GM23248 (cell line): ENCODE measurements at regions not wholly inside any gene's neighbourhood (a gene's known extent, or its start where the extent isn't known, plus 50 kb on each side); places are given as distances from the start of the nearest gene placed in this dataset.

ENCODE experiments used
- DNase-seq: peaks from one replicate; pipeline ENCODE4 v3.0.0-alpha.2; 2015
- H2AFZ ChIP-seq: fragments of 200-600 bp; sonication (generic); 2 replicates; pipeline ENCODE4 v1.6.1; 2016; ENCODE audit warnings: antibody characterized with exemption
- H3F3A ChIP-seq: fragments of 200-600 bp; sonication (generic); 2 replicates; pipeline ENCODE4 v1.6.1; 2016; ENCODE audit warnings: mild to moderate bottlenecking, antibody characterized with exemption, mixed run types; ENCODE audit not compliant: insufficient read depth
- H3K27ac ChIP-seq: fragments of 200-600 bp; sonication (generic); 2 replicates; pipeline ENCODE4 v1.5.1; 2016; ENCODE audit warnings: mild to moderate bottlenecking
- H3K27me3 ChIP-seq: fragments of 200-600 bp; sonication (generic); replicated peaks from 2 replicates; pipeline ENCODE4 v1.6.1; 2016; ENCODE audit warnings: mild to moderate bottlenecking; ENCODE audit not compliant: insufficient read depth
- H3K36me3 ChIP-seq: fragments of 200-600 bp; sonication (generic); 2 replicates; pipeline ENCODE4 v1.6.1; 2016; ENCODE audit warnings: low read depth, mild to moderate bottlenecking
- H3K4me1 ChIP-seq: fragments of 200-600 bp; sonication (generic); 2 replicates; pipeline ENCODE4 v1.6.1; 2016; ENCODE audit warnings: mild to moderate bottlenecking; ENCODE audit not compliant: insufficient read depth
- H3K4me2 ChIP-seq: fragments of 200-600 bp; sonication (generic); one replicate; pipeline ENCODE4 v1.6.1; 2016; ENCODE audit warnings: mild to moderate bottlenecking; ENCODE audit not compliant: unreplicated experiment
- H3K4me3 ChIP-seq: fragments of 200-600 bp; sonication (generic); 2 replicates; pipeline ENCODE4 v1.5.1; 2016; ENCODE audit warnings: mild to moderate bottlenecking
- H3K79me2 ChIP-seq: fragments of 200-600 bp; sonication (generic); 2 replicates; pipeline ENCODE4 v1.6.1; 2016; ENCODE audit warnings: mild to moderate bottlenecking; ENCODE audit not compliant: insufficient read depth
- H3K9ac ChIP-seq: fragments of 200-600 bp; sonication (generic); 2 replicates; pipeline ENCODE4 v1.6.1; 2016; ENCODE audit warnings: mild to moderate bottlenecking
- H3K9me2 ChIP-seq: fragments of 200-600 bp; sonication (generic); 2 replicates; pipeline ENCODE4 v1.6.1; 2016; ENCODE audit warnings: mixed run types, mild to moderate bottlenecking, moderate library complexity; ENCODE audit not compliant: insufficient read depth
- H3K9me3 ChIP-seq: fragments of 200-600 bp; sonication (generic); one replicate; pipeline ENCODE4 v1.6.1; 2017; ENCODE audit warnings: low read depth
- H4K20me1 ChIP-seq: fragments of 200-600 bp; sonication (generic); 2 replicates; pipeline ENCODE4 v1.6.0; 2016; ENCODE audit not compliant: insufficient read depth
- EZH2 ChIP-seq: fragments of 200-600 bp; sonication (generic); IDR thresholded peaks from 2 replicates; pipeline ENCODE4 v1.6.1; 2018; ENCODE audit warnings: antibody characterized with exemption, mild to moderate bottlenecking; ENCODE audit not compliant: insufficient read depth, poor library complexity, severe bottlenecking
- EZH2phosphoT487 ChIP-seq: fragments of 200-600 bp; sonication (generic); IDR thresholded peaks from 2 replicates; pipeline ENCODE4 v1.6.1; 2018; ENCODE audit warnings: antibody characterized with exemption, moderate library complexity, mild to moderate bottlenecking, low read depth; ENCODE audit not compliant: insufficient read depth
- WGBS, 2 experiments: methylation state at CpG; one replicate each; pipeline ENCODE4 v1.1.6; 2015 to 2017; ENCODE audit warnings: low lambda C conversion rate in 2 of 2, low coverage in 1 of 2; ENCODE audit errors: missing lambda C conversion rate in 2 of 2; 5-methylcytosine and 5-hydroxymethylcytosine counted together
- in situ Hi-C: fragments of 300-500 bp; cut with MboI; formaldehyde crosslinking; loops from 2 replicates; pipeline ENCODE4 v1.15.0; 2020

GRCh38 chr9:86503314-86503713 lies 149.1 kb upstream of the TUT7 start:
- Histone ChIP-seq H3K4me1 (peaks cover 29% of the 10 kb centered on the region), H4K20me1 (no peaks in the 10 kb centered on the region), H3K36me3 (no peaks in the 10 kb centered on the region), H3K4me3 (no peak overlapping the region), H3K27ac (no peak overlapping the region), H3K9ac (no peak overlapping the region), H3K4me2 (no peak overlapping the region), H3K27me3 (no peaks in the 10 kb centered on the region), H2AFZ (no peak overlapping the region), H3K79me2 (no peaks in the 10 kb centered on the region), H3K9me2 (no peaks in the 10 kb centered on the region), H3F3A (peaks cover 22% of the 10 kb centered on the region), H3K9me3 (no peaks in the 10 kb centered on the region)
- TF ChIP-seq EZH2 (no peak), EZH2phosphoT487 (no peak)
- 11% methylated on average over 1 of the region's 1 CpG for WGBS, 2 experiments
- no peak for DNase-seq
- in situ Hi-C loops, result no loop called here

GRCh38 chr9:86500667-86501435 lies 146.6 kb upstream of the TUT7 start:
- Histone ChIP-seq H3F3A (peaks cover 22% of the 10 kb centered on the region), H3K4me1 (peaks cover 29% of the 10 kb centered on the region), H3K9me3 (no peaks in the 10 kb centered on the region), H3K79me2 (no peaks in the 10 kb centered on the region), H3K4me2 (peak overlapping the region; percentile 75), H2AFZ (peak overlapping the region; percentile 61), H3K27me3 (no peaks in the 10 kb centered on the region), H3K4me3 (peak overlapping the region; percentile 17), H3K9ac (peak overlapping the region; percentile 52), H3K36me3 (no peaks in the 10 kb centered on the region), H4K20me1 (no peaks in the 10 kb centered on the region), H3K27ac (peak overlapping the region; percentile 87), H3K9me2 (no peaks in the 10 kb centered on the region)
- DNase-seq, result peak; percentile 91
- TF ChIP-seq EZH2phosphoT487 (no peak), EZH2 (no peak)
- 7% methylated on average over 9 of the region's 9 CpGs for WGBS, 2 experiments
- in situ Hi-C loops, result no loop called here

- Histone ChIP-seq H3K79me2 (no peaks in the 10 kb centered on the region), H3K9me2 (no peaks in the 10 kb centered on the region), H3K27ac (peak overlapping the region; percentile 87), H2AFZ (no peak overlapping the region), H3K36me3 (no peaks in the 10 kb centered on the region), H3K4me3 (no peak overlapping the region), H4K20me1 (no peaks in the 10 kb centered on the region), H3K27me3 (no peaks in the 10 kb centered on the region), H3F3A (peaks cover 30% of the 10 kb centered on the region), H3K9me3 (no peaks in the 10 kb centered on the region), H3K9ac (no peak overlapping the region), H3K4me1 (peaks cover 34% of the 10 kb centered on the region), H3K4me2 (peak overlapping the region; percentile 75)
- no peak for DNase-seq
- in situ Hi-C loops, result no loop called here
- no peak for TF ChIP-seq EZH2
- TF ChIP-seq EZH2phosphoT487, result no peak
- 95 to 100% methylated on average over 1 of the region's 1 CpG for WGBS, 2 experiments
Observed at GRCh38 chr9:86500031-86500430, 145.8 kb upstream of the TUT7 start.

GRCh38 chr9:86494644-86495111 lies 140.5 kb upstream of the TUT7 start:
- H3K27ac ChIP-seq, result peak overlapping the region; percentile 39

More at GRCh38 chr9:86494644-86495111, 140.5 kb upstream of the TUT7 start:
- in situ Hi-C loops, result loop anchor here (10.0 kb wide), 1 partner anchor 120 kb away; no protein-coding TSS in a partner anchor
- peak; percentile 73 for DNase-seq
- H3F3A ChIP-seq, result peaks cover 8% of the 10 kb centered on the region; the same call in 1 of the 2 replicates
- H3K4me2 ChIP-seq, result no peak overlapping the region
- H3K4me1 ChIP-seq, result peaks cover 11% of the 10 kb centered on the region
- H3K9me3 ChIP-seq, result no peaks in the 10 kb centered on the region
- H3K4me3 ChIP-seq, result no peak overlapping the region
- no peaks in the 10 kb centered on the region for H3K79me2 ChIP-seq
- no peak overlapping the region for H3K9ac ChIP-seq
- no peaks in the 10 kb centered on the region for H3K36me3 ChIP-seq
- no peaks in the 10 kb centered on the region for H3K9me2 ChIP-seq
- TF ChIP-seq EZH2phosphoT487 (no peak; the same call in 1 of the 2 replicates), EZH2 (no peak)
- H4K20me1 ChIP-seq, result no peaks in the 10 kb centered on the region
- no peaks in the 10 kb centered on the region for H3K27me3 ChIP-seq
- 61 to 63% methylated on average over 5 of the region's 5 CpGs for WGBS, 2 experiments
- H2AFZ ChIP-seq, result no peak overlapping the region
